ENCODE measurements at regions not wholly inside any gene's neighbourhood (a gene's known extent, or its start where the extent isn't known, plus 50 kb on each side); places are given as distances from the start of the nearest gene placed in this dataset.
A peak's percentile ranks its signal among the peaks of the same experiment; 100 is the strongest.

DNA sequence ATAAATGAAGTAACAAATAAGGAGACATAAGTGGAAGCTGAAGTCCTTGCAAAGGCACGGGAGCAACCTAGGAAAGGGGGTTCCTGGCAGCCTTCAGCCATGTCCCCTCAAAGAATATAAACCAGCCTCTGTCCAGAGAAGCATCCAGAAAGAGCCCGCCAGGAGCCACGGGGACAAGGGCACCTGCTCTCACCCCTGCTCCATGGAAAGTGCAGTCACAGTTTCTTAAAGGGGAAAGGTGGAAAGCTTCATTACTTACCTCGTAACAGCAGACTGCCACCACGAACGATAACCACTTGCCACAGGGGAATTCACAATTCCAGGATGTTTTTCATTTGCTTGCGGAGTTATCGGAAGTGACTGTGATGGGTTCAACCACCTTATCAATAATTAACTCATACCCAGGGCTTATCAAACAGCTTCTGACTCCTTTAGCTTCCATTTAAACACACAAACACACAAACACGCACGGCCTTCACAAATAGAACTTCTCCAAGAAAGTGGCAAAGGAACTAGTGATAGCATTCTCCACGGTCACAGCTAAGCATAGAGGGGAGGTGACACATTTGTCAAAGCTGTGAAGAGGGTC, 134.2 kb upstream of the IGF1R start:
- Histone ChIP-seq H2AFZ (ENCODE audit: low read length) (no peak overlapping the region), H3K4me1 (ENCODE audit: insufficient read depth, low read length, severe bottlenecking) (no peaks in the 10 kb centered on the region), H3K9ac (ENCODE audit: low read length) (no peak overlapping the region), H3K27me3 (ENCODE audit: insufficient read depth, low read length) (no peaks in the 10 kb centered on the region; the same call in 1 of the 2 replicates), H3K79me2 (ENCODE audit: insufficient read depth, low read length) (no peaks in the 10 kb centered on the region), H3K36me3 (ENCODE audit: insufficient read depth, low read length) (no peaks in the 10 kb centered on the region), H4K20me1 (ENCODE audit: insufficient read depth, low read length) (no peaks in the 10 kb centered on the region), H3K9me3 (ENCODE audit: low read length) (no peaks in the 10 kb centered on the region), H3K4me3 (ENCODE audit: low read depth, low read length, poor library complexity, severe bottlenecking) (no peak overlapping the region), H3K4me2 (ENCODE audit: low read length) (no peak overlapping the region), H3K27ac (ENCODE audit: low read depth, low read length, poor library complexity, severe bottlenecking) (no peak overlapping the region), H3F3A (ENCODE audit: insufficient read depth, low read length) (no peaks in the 10 kb centered on the region), H3K9me2 (ENCODE audit: low read depth, low read length) (no peaks in the 10 kb centered on the region)
- TF ChIP-seq EZH2 (IDR thresholded peaks at IDR 0.05; ENCODE audit: borderline replicate concordance, low read length), result no peak

DNA sequence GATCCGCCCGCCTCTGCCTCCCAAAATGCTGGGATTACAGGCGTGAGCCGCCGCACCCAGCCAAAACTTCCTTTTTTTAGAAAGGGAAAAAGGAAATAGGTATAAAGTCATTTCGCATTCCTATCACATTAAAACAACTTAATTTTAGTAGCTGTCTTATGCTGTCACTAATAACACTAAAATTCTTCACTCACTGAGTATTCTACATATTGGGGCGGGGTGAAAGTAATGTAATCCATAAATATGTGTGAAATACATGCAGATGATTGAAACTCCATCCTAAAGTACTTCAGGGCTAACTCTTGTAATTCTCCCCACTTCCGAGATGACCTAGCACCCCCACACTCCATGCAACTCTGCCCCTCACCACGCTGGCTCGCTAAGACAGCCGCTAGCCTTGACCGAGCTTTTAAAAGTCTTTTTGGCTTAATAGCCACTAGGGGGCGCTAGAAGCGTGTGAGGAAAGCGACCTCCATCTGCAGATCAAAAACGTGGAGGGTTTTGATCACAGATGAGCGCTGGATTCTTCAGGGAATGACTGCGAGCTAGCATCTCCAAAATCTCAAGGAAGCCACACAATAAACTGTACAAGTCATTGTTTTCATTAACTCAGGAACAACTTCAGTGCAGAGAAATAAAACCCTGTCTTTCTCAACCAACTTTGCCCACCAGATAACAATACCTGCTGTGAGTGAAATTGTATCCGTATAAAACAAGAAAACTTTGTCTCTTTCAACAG, 129.3 kb upstream of the IGF1R start:
- Histone ChIP-seq H3K27me3 (ENCODE audit: insufficient read depth, low read length) (no peaks in the 10 kb centered on the region), H3K9me3 (ENCODE audit: low read length) (no peaks in the 10 kb centered on the region), H3K79me2 (ENCODE audit: insufficient read depth, low read length) (no peaks in the 10 kb centered on the region), H3K4me2 (ENCODE audit: low read length) (no peak overlapping the region), H3K27ac (ENCODE audit: low read depth, low read length, poor library complexity, severe bottlenecking) (no peak overlapping the region), H2AFZ (ENCODE audit: low read length) (no peak overlapping the region), H3K4me1 (ENCODE audit: insufficient read depth, low read length, severe bottlenecking) (no peaks in the 10 kb centered on the region), H3K9ac (ENCODE audit: low read length) (no peak overlapping the region), H4K20me1 (ENCODE audit: insufficient read depth, low read length) (no peaks in the 10 kb centered on the region), H3K36me3 (ENCODE audit: insufficient read depth, low read length) (no peaks in the 10 kb centered on the region), H3K4me3 (ENCODE audit: low read depth, low read length, poor library complexity, severe bottlenecking) (no peak overlapping the region), H3F3A (ENCODE audit: insufficient read depth, low read length) (no peaks in the 10 kb centered on the region), H3K9me2 (ENCODE audit: low read depth, low read length) (no peaks in the 10 kb centered on the region)
- no peak for TF ChIP-seq EZH2 (IDR thresholded peaks at IDR 0.05; ENCODE audit: borderline replicate concordance, low read length)
- TF ChIP-seq, protein P1, sequence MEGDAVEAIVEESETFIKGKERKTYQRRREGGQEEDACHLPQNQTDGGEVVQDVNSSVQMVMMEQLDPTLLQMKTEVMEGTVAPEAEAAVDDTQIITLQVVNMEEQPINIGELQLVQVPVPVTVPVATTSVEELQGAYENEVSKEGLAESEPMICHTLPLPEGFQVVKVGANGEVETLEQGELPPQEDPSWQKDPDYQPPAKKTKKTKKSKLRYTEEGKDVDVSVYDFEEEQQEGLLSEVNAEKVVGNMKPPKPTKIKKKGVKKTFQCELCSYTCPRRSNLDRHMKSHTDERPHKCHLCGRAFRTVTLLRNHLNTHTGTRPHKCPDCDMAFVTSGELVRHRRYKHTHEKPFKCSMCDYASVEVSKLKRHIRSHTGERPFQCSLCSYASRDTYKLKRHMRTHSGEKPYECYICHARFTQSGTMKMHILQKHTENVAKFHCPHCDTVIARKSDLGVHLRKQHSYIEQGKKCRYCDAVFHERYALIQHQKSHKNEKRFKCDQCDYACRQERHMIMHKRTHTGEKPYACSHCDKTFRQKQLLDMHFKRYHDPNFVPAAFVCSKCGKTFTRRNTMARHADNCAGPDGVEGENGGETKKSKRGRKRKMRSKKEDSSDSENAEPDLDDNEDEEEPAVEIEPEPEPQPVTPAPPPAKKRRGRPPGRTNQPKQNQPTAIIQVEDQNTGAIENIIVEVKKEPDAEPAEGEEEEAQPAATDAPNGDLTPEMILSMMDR (IDR thresholded peaks at IDR 0.05; ENCODE audit: low read length), result peak; percentile 71

DNA sequence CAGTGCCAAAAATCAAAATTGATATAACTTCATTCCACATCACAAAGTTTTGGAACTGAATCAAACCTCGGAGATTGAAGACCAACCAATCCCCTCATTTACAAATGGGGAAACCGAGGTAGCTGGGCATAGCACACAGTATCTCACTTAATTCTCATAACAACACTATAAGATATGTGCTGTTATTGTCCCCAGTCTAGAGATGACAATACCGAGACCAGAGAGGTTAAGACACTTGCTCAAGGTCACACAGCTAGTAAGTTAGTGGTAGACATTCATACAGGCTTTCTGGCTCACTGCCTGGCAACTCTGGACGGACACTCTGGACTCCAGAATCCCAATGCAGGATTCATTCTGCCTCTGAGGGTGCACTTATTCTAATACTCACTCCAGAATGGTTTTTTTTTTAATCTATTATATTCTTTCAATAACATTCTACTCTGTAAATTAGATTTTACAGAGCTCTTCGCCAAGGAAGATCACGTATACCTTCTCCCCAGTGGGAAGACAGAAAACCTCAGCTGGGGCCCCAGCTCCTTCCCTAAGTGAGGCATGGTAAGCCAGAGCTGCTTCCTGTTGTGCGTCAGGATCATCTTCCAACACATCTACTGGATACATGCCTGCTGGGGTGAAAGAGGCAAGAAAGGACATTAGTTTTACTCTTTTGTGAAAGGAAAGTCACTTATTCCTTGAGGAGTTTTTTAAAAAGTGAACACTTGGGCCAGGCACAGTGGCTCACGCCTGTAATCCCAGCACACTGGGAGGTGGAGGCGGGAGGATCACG, 128.4 kb upstream of the IGF1R start:
- H3K36me3 ChIP-seq (ENCODE audit: insufficient read depth, low read length), result no peaks in the 10 kb centered on the region
- TF ChIP-seq EZH2 (IDR thresholded peaks at IDR 0.05; ENCODE audit: borderline replicate concordance, low read length), result no peak
- TF ChIP-seq, protein P1 (IDR thresholded peaks at IDR 0.05; ENCODE audit: low read length), result no peak
- no peaks in the 10 kb centered on the region for H3K9me2 ChIP-seq (ENCODE audit: low read depth, low read length)
- H3K4me1 ChIP-seq (ENCODE audit: insufficient read depth, low read length, severe bottlenecking), result no peaks in the 10 kb centered on the region
- H4K20me1 ChIP-seq (ENCODE audit: insufficient read depth, low read length), result no peaks in the 10 kb centered on the region
- no peaks in the 10 kb centered on the region for H3F3A ChIP-seq (ENCODE audit: insufficient read depth, low read length)
- H3K9me3 ChIP-seq (ENCODE audit: low read length), result no peaks in the 10 kb centered on the region
- H3K9ac ChIP-seq (ENCODE audit: low read length), result no peak overlapping the region
- H3K27ac ChIP-seq (ENCODE audit: low read depth, low read length, poor library complexity, severe bottlenecking), result no peak overlapping the region
- H3K27me3 ChIP-seq (ENCODE audit: insufficient read depth, low read length), result no peaks in the 10 kb centered on the region
- no peak overlapping the region for H2AFZ ChIP-seq (ENCODE audit: low read length)
- H3K4me3 ChIP-seq (ENCODE audit: low read depth, low read length, poor library complexity, severe bottlenecking), result no peak overlapping the region
- H3K79me2 ChIP-seq (ENCODE audit: insufficient read depth, low read length), result no peaks in the 10 kb centered on the region
- no peak overlapping the region for H3K4me2 ChIP-seq (ENCODE audit: low read length)
